GM19043 (cell line): ENCODE measurements at regions not wholly inside any gene's neighbourhood (a gene's known extent, or its start where the extent isn't known, plus 50 kb on each side); places are given as distances from the start of the nearest gene placed in this dataset.
"Not testable (repeated sequence)": the region's sequence is repeated elsewhere in the genome, so short reads cannot be mapped to it uniquely, and the experiment has no call there.

ENCODE experiments used
- ATAC-seq: cut with Tn5 transposase; IDR thresholded peaks from one replicate; pipeline ENCODE4 v1.9.1; 2021; ENCODE audit warnings: low read depth; ENCODE audit not compliant: unreplicated experiment

DNA sequence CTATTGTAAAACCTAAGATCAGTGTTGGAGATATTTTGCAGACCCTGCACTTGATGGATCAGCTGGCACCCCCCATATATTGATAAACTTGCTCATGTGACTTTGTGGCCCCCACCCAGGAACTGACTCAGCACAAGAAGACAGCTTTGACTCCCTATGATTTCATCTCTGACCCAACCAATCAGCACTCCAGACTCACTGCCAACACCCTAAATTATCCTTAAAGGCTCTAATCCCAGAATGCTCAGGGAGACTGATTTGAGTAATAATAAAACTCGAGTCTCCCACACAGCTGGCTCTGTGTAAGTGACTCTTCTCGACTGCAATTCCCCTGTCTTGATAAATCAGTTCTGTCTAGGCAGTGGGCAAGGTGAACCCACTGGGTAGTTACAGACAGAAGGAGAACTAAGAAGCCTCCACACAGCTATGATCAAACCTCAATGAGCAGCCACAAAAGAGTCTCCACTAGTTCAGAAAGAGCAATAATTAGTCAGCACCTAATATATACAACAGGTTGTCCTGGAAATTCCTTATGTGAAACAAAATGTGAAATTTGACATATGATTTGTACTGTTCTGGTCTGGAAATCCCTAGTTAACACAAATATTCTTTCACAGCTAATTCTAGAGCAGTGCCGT lies 52.2 kb downstream of the ACTL7B start:
- no peak for ATAC-seq

DNA sequence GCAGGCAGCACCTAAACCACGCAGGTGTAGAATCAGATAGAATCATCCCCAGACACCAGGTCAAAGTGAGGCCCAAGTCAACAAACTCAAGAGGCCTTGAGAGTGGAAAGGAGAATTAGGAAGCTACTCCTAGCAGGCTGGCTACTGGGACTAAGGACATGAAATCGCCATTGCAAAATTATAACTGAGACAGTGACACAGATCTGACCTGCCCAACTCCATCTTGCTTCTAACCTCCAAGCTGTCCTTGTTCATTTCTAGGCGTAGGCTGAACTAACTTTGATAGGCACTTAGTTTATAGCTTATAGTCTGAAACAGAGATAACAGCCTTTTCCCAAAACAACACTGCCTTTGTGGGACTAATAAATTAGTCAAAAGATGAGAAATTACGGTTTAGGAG lies 52.8 kb downstream of the ACTL7B start:
- ATAC-seq: no peak

DNA sequence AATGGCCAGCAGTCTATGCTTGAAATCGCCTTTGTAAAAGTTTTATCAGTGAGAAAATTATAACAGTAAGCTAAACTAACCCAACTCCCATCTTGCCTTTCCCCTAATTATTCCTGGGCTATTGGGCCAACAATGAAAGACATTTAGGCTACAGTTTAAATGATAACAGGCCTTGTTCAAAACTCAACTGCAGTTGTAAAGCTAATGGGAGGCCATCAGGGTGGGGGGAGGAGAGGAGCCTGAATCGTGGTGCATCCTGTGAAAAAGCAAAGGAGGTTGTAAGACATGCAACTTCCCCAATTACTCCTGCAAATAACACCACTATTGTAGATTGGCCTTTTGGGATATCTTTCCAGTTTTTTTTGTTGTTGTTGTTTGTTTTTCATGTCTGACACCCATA lies 53.8 kb downstream of the ACTL7B start:
- no peak for ATAC-seq

DNA sequence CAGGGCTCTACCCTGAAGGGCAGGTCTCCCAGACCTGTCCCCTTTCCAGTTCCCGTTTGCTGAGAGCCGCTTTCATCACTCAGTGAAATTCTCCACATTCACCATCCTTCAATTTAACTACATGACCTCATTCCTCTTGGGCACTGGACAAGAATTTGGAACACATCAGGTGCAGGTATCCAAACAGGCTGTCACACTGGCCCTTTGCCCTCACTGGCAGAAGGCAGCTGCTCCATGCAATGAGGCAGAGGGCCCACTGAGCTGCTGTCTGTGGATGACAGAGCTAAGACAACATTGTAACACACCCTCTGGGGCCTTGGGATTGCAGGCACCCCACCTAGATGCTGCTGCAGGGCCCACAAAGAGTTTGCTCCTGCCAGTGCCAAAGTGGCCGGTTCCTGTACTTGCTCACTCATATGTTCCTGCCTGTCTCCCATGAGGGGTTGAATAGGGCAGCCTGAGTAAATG lies 55.1 kb downstream of the ACTL7B start:
- ATAC-seq: no peak

DNA sequence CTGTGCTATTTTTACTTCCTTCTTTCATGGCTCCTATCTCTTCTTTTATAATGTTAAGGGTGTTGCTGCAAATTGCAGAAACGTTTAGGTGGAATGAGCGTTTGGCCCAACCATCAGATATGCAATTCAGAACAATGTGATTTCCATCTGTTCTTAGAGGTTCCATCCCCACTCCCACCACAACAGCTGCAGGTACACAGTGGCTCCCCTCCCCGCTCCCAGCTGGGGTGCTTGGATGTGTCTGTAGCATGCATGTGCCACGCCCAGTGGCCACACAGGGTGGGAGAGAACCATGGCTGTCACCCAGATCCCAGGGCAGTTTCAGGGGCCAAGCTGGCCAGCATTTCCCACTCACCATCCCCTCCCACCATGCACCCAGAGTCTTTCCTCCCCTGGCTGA lies 62.2 kb downstream of the ACTL7B start:
- no peak for ATAC-seq

DNA sequence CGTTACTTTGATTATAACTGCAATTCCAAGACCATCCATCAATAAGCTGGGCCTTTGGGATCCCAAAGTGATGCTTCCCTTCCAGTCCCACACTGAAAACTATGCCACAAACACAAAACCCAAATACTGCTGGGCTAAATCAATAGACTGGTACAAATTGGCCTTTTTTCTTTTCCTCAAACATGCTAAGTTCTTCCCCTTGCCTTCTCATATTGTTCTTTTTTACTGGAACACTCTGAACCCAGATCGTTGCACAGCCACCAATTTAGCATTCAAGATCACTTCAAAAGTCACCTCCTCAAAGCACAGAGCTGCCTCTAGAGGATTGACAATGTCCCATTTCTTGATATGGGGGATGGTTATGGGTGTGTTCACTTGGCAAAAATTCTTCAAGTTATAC lies 66.0 kb downstream of the ACTL7B start:
- ATAC-seq: no peak

DNA sequence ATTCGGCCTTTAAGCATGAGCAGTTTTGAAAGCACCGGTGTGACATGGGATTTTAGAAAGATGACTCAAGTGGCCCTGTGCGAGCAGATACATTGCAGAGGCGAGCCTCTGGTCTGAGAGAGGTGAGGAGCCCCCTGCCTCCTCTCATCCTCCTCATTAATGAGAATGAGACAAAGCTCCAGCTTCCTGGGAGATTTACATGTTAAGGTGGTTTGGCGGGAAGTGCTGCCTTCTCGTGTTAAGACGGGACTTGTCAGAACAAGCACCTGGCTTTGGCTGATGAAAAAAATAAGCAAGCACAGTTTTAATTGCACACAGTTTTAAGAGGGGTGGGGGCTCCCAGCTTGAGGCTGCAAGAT lies 68.1 kb downstream of the ACTL7B start:
- ATAC-seq: no peak

DNA sequence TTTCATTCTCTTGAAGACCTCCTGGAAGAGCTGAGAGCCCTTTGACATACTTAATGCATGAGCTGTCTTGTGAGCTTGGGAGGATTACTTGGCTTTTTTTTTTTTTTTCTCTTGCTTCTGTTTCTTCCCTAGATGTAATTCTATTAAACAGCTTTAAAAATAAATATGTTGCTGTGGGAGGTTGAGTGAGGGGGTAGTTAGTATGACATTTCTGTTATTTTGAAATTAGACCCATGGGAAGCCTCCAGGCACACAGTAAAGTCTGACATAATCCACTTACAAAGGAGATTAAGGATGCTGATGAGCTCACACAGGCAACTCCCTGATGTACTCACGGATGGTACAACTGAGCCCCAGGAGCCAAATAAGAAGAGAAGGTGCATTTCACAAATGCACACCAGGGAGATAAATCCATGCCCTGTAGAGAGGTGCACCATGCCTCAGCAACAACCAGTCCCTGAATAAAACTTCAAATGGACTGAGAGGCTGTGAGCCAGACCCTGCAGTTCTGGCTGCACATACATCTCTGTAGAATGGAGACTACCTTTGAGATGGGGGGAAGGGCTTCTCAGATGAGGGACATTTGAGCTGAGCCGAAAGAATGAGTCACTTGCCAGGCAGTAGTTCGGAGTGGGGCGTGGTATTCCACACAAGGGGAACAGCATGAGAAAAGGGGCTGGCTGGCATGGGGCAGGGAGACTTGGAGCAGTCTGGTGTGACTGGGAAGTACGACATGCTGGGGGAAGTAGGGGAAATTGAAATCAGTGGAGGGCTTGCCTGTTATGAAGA lies 68.7 kb downstream of the ACTL7B start:
- ATAC-seq: no peak

DNA sequence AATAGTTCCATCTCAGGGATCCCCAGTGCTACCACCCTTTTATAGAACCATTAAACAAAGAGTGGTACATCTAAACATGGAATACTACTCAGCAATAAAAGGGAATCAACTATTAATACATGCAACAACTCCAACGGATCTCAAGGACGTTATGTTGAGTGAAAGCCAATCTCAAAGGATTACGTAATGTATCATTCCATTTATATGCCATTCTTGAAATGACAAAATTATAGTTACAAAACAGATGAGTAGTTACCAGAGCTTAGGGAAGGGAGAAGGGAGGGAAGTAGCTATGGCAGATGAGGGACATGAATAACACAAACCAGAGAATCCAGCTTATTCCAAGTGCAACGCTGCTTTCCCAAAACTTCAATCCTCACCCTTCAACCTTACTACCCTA lies 69.5 kb downstream of the ACTL7B start:
- no peak for ATAC-seq

DNA sequence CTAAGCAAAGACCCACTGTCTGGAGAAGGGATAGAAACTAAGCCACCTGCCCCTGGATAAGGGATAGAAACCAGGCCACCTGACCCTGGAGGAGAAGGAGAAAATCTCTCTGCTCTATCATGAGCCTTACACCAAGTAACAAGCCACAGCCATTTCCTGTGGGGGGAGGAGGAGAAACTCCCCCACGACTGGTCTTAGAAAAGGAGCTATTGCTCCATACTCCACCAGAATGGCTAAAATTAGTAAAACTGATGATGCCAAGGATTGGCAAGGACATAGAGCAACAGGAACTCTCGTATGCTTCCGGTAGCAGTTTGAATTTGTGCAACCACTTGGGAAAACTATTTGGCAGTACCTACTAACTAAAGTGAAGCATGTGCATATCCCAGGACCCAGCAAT lies 70.8 kb downstream of the ACTL7B start:
- ATAC-seq: no peak

DNA sequence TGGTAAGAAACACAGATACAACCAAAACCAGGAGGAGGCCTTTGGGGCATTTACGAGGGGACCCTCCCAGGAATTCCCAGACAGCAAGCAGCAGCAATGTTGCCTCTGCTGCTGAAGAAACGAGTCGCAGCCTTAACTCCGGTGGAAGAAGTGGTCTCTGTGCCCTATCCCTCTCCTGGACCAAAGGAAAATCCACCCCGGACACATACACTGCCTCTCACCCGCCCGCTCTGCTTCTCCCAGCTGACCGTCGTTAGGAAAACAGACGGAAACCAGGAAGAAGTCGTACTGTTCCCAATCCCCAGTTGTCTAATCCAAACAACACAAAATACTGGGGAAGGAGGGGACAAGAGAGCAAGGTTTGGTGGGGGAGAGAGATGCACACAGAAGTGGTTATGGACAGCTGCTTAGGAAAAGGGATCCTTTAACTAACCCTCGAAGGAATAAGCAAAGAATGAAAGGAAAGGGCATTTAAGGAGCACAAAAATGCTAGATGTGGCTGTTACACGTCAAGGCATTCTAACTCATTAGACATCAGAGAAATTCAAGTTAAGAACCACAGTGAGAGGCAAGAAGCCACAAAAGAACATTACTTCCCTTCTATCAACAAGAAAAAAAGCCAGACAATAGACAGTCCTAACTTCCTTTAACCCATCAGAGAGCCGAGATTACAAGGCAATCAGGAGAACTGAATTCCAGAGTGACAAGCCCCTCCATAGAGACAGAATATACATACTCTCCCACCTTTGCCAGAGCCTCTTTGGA lies 71.9 kb downstream of the ACTL7B start:
- no peak for ATAC-seq

DNA sequence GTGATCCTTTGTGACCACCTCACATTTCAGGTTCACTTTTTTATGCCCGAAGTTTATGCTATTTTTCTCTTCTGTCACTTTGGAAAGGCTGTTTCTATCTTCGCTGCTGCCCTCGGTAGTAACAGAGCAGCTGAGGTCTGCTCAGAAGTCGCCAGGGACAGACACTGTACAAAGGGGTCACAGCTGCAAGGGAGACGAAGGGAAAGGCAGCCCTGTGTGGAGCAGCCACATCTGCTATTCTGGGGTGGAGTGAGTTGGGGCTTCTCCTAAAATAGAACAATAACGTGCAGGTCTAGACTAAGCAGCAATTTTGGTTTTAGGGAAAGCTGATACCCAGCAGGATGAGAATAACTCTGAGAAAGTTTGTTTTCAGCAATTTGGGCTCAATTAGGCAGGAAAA lies 72.5 kb downstream of the ACTL7B start:
- no peak for ATAC-seq

DNA sequence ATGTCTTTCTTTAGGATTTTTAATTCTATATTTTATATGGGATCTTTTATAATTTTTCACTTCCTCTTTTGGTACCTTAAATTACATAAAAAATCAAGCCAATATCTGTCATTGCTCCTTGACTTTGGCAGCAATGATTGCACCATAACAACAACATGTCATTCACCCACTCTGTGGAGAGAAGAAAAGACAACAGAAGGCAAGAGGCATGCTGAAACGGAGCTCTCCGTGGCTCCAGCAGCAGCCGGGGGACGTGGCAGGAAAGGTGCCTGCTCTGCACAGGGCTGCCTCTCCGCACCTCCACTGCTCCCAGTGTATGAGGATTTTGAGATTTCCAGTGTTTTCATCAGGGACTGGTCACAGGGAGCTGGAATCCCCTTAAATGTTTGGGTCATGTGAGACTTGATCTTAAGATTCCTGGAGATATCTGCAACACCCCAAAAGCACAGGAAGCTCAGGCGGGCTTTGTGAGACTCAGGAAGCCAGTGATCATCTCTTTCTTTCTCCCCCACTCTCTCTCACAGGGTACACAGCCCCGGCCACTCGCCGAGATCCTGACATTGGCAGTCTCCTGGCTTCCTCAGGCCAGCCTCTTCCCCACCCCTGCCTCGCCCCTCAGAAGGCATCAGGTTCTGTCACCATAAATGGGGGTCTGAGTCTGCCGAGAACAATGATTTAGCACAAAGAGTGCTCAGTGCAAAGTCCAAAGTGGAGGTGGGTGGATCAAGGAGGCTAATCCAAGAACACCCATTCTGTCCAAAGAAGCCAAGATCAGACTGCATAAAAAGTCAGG lies 74.6 kb downstream of the ACTL7B start:
- no peak for ATAC-seq

DNA sequence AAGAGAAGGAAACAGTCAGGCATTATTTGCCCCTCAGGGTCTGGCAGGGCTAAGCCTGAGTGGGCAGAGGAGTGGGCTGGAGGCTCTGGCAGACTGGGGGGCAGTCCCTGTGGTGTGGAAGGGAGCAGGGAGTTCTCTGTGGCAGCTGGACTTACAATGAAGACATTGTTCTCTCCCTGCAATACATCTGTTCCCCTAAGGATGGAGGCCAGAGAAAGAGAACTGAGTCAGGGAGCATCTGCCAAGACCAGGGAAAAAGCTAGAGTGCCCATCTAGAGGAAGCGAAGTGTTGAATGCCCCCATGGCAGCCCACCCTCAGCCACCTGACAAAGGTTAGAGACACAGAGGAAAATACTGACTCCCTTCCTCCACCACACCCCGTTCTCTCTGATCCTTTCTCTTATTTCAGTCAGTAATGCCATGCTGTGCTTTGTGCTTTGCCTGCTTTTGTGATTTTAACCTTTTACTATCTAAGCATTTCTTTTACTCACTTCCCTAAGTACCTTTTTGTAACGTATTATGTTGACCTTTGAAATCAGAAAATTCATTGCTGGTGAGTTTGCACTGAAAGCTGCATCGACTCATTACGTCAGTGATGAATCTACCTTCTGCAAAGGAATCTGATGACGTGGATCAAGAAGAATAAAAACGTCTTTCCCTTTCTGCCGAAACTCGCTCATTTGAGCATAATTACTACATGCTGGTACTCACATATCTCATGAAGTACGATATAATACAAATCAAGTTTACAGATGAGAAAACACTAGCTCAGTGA lies 76.0 kb downstream of the ACTL7B start:
- ATAC-seq: no peak

DNA sequence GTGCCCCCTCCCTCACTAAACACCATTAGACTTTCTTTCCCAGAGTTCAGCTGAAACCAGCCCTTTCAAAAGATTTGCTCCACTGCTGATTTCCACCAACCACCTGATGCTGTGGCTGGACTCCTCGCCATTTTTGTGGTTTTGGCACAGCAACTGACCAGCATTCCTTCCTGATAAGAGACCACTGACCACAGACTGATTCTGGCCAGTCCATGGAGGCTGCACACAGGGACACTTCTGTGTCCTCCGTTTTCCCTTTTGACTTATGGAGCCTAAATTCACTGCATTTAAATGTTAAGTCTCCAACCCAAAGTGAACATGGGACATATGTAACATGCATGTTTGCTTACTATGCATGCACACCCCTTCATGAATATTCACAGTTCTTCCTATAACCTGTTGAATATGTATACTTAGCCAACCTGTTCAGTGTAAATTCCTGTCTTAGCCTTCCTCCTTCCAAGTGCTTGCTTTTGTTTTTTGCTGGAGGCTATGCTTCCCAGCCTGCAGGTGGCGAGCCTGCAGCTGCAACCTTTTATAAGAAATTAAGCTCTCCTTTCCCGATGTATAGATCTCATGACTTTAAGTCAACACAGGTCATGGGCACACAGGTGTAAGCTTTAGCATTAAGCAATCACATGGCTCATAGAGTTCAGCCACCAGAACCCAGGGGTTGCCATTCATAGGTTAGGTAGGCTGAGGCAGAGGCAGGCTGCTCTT lies 78.7 kb downstream of the ACTL7B start:
- no peak for ATAC-seq

DNA sequence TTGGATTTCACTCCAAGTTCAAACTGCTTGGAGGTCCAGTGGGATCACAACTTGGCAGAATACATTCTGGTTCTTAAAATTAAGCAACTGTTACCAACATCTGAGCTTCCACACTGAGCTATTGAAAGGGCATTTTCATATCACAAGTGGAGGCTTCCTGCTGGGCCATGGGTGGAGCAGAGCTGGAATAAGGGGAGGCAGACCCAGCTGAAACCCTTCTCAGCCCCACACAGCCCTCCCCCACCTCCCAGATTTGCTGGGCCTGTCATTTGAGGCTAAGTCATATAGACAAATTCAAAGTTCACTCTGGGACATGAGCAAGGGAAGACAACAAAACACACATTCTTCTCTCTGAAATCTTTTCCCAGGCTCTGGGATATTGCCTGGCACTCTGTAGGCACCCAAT lies 79.9 kb downstream of the ACTL7B start:
- no peak for ATAC-seq

DNA sequence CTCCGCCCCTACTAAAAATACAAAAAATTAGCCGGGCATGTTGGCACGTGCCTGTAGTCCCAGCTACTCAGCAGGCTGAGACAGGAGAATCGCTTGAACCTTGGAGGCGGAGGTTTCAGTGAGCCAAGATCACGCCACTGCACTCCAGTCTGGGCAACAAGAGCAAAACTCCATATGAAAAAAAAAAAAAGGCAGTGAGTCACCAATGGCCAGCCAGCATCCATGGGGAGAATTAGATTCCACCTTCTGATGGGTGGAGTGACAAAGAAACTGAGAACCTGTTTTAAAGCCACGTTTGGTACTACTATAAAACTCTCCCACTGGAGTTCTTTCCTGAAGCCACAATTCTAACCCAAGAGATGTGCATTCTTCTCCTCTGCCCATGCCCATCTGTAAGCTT lies 81.7 kb downstream of the ACTL7B start:
- not testable (repeated sequence) for ATAC-seq

DNA sequence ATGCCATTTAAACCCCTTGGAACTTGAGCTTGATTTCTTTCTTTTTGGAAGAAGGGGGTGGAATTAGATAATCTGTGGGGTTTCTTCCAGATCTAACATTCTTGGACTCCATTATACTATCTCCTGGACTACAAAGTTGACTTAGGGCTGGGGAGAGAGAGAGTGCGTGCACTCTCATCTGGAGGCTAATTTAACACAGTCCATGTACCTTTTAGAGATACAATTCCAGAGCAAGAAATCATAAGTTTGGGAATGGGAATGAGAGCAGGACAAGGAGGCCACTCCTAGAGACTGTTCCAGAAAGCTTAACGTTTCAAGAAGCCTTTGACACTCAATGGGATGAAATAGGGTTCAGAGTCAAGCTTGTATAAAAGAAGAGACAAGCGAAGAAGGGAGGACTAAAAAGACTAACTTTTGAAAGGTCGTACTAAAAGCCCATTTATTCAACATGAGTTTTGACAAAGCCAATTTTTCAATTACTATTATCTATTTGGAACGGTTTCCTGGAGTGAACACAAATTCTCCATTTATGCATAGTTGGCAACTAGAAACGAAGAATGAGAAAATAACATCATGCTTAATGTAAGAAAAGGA lies 83.4 kb downstream of the ACTL7B start:
- no peak for ATAC-seq

DNA sequence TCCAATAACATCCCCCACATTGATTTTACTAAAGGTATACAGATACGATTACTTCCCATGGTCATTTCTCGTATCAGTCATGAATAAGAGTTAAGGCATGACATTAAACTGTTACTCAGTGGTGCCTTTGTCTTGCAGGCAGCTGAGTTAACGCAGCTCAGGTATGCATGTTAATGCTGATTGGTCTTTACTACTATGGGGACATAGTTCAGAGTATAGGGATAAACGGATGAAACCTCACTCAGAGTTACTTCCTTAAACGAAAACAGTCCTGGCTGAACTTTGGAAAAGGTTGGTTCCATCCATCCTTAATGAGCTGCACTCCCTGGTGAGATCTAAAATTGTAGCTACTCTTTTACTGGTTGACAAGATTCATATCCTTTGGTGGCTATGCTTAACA lies 87.0 kb downstream of the ACTL7B start:
- ATAC-seq: no peak
